MM.1S (cell line): ENCODE measurements at regions not wholly inside any gene's neighbourhood (a gene's known extent, or its start where the extent isn't known, plus 50 kb on each side); places are given as distances from the start of the nearest gene placed in this dataset.

Experiments used
- EZH2 ChIP-seq: fragments of 300-600 bp; sonication (generic); optimal IDR thresholded peaks from 2 replicates; pipeline ENCODE3; 2017; ENCODE audit warnings: low read depth, mild to moderate bottlenecking, antibody characterized with exemption, low read length, mixed read lengths
- EZH2phosphoT487 ChIP-seq: fragments of 300-600 bp; sonication (generic); IDR thresholded peaks from 2 replicates; pipeline ENCODE4 v1.6.1; 2018; ENCODE audit warnings: antibody characterized with exemption, low read length
- TF ChIP-seq, protein P1 (sequence below): fragments of 300-600 bp; sonication (generic); IDR thresholded peaks from 2 replicates; pipeline ENCODE4 v1.5.1; 2016; ENCODE audit warnings: antibody characterized with exemption, low read length, mixed read lengths

DNA sequence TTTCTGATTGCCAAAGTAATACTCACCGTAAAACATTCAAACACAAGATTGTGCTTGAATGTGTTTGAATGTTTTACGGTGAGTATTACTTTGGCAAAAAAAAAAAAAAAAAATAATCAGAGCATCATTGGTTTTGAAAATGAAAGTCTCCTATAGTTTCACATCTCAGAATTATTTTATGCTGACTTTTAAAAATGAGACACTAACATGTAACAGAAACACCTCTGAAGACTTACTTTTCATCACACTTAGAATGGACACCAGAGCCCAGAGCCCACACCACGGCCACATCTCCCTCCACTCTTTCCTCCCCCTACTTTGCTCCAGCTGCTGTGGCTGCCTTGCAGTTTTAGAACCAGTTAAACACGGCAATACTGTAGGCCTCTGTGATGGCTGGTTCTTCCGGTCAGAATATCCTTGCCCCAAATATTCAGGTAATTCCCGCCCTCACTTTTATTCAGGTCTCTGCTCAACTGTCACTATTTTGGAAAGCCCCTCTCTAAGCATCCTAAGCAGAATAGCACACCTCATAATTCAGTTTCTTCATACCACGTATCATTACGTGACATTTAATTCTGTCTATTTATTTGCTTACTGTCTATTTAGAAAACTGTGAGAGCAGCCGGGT, 138.9 kb upstream of the MAX start:
- TF ChIP-seq, protein P1, sequence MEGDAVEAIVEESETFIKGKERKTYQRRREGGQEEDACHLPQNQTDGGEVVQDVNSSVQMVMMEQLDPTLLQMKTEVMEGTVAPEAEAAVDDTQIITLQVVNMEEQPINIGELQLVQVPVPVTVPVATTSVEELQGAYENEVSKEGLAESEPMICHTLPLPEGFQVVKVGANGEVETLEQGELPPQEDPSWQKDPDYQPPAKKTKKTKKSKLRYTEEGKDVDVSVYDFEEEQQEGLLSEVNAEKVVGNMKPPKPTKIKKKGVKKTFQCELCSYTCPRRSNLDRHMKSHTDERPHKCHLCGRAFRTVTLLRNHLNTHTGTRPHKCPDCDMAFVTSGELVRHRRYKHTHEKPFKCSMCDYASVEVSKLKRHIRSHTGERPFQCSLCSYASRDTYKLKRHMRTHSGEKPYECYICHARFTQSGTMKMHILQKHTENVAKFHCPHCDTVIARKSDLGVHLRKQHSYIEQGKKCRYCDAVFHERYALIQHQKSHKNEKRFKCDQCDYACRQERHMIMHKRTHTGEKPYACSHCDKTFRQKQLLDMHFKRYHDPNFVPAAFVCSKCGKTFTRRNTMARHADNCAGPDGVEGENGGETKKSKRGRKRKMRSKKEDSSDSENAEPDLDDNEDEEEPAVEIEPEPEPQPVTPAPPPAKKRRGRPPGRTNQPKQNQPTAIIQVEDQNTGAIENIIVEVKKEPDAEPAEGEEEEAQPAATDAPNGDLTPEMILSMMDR: no peak
- TF ChIP-seq EZH2phosphoT487 (no peak), EZH2 (no peak)
